Stomach (tissue), 8 donors: ENCODE measurements at regions not wholly inside any gene's neighbourhood (a gene's known extent, or its start where the extent isn't known, plus 50 kb on each side); places are given as distances from the start of the nearest gene placed in this dataset.

Source experiments
- DNase-seq, 2 donors: peaks; one replicate each; pipeline versions ENCODE4 v3.0.0 to v3.0.0-alpha.2; 2013 to 2019
- H3K27ac ChIP-seq, 5 donors: fragments of 200-600 bp in 4 of 5; sonication (generic) in 4 of 5; one replicate each; pipeline ENCODE4 v1.5.1; 2013 to 2019; ENCODE audit warnings: mild to moderate bottlenecking in 1 of 5, moderate library complexity in 1 of 5
- H3K27me3 ChIP-seq, 3 donors: fragments of 200-600 bp; sonication (generic); one replicate each; pipeline ENCODE4 v1.5.1; 2017 to 2019; ENCODE audit warnings: mixed run types in 1 of 3
- H3K36me3 ChIP-seq, 4 donors: fragments of 200-600 bp; sonication (generic); 1 replicate in 3 of 4; 2 replicates in 1 of 4; pipeline ENCODE4 v1.5.1; 2016 to 2019
- H3K4me1 ChIP-seq, 4 donors: fragments of 200-600 bp; sonication (generic); one replicate each; pipeline ENCODE4 v1.5.1; 2016 to 2019
- H3K4me3 ChIP-seq, 4 donors: fragments of 200-600 bp; sonication (generic) in 3 of 4; one replicate each; pipeline ENCODE4 v1.5.1; 2016 to 2019; ENCODE audit warnings: mild to moderate bottlenecking in 1 of 4
- H3K9me3 ChIP-seq, 4 donors: fragments of 200-600 bp; sonication (generic); one replicate each; pipeline ENCODE4 v1.5.1; 2016 to 2019
- EP300 ChIP-seq: sonication (generic); formaldehyde crosslinking; IDR thresholded peaks from one replicate; pipeline ENCODE4 v1.6.1; 2017; ENCODE audit warnings: antibody characterized with exemption
- POLR2A ChIP-seq, 4 donors: fragments of 450-650 bp; IDR thresholded peaks; one replicate each; pipeline ENCODE4 v1.6.1; 2016; ENCODE audit warnings: antibody characterized with exemption in 4 of 4, control low read depth in 2 of 4, mild to moderate bottlenecking in 1 of 4, moderate library complexity in 1 of 4
- POLR2AphosphoS5 ChIP-seq, 3 donors: sonication (generic); formaldehyde crosslinking; IDR thresholded peaks; one replicate each; pipeline ENCODE4 v1.6.1; 2016; ENCODE audit warnings: antibody characterized with exemption in 3 of 3
- WGBS, 5 donors: extraction: QIAGEN DNeasy Blood & Tissue Kit in 3 of 5; methylation state at CpG; one replicate each; pipeline versions ENCODE4 v1.1.5 to v1.1.7; 2013 to 2018; 5-methylcytosine and 5-hydroxymethylcytosine counted together
- intact Hi-C: fragments of 100-400 bp; cut with DNase I; formaldehyde crosslinking; loops from one replicate; pipeline ENCODE4 v1.15.1; 2023; ENCODE audit warnings: low total_unique reads
- TF ChIP-seq, protein P1 (sequence below), 7 experiments: fragments of 450-650 bp in 4 of 7; fragments of 200-600 bp in 3 of 7; sonication (generic) in 3 of 7; IDR thresholded peaks; one replicate each; pipeline ENCODE4 v1.5.1; 2016 to 2019; ENCODE audit warnings: antibody characterized with exemption in 7 of 7, control low read depth in 2 of 7, mild to moderate bottlenecking in 1 of 7
- donor health status: healthy with polysubstance abuse.
- donor health status: Bipolar disorder and iron deficiency.
- donor health status: healthy.

GRCh38 chr3:66738625-66739365 is 238.0 kb upstream of the LRIG1 start:
- H3K27ac ChIP-seq = no peak overlapping the region
- 49 to 62% (median 56%) methylated on average over 7 of the region's 7 CpGs for WGBS, 5 donors

DNA sequence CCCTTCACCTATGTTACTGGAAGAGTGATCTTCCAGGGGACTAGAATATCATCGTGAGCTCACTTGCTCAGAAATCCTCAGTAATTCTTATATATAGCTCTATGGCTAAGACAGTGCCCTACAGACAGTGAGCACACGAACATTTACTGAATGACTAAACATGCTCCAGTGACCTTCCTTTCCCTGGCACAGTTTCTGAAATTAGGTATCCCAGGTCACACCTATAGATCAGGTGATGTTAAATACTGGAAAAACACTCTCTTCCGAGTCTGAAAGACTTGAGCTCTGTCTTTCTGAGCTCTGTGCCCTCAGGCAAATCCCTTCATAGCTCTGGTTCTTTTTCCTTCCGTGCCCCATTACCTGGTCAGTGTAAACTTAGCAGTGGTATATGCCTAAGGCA is 239.4 kb upstream of the LRIG1 start:
- intact Hi-C loops = no loop called here
- DNase-seq = no peak
- Histone ChIP-seq H3K36me3 (no peaks in the 10 kb centered on the region), H3K9me3 (no peaks in the 10 kb centered on the region), H3K4me3 (no peak overlapping the region), H3K27me3 (no peaks in the 10 kb centered on the region), H3K4me1 (peaks cover 0 to 22% (median 10%) of the 10 kb centered on the region in 4 donors), H3K27ac (no peak overlapping the region)
- TF ChIP-seq POLR2A (IDR thresholded peaks at IDR 0.05) (no peak), EP300 (no peak), POLR2AphosphoS5 (IDR thresholded peaks at IDR 0.05) (no peak)
- TF ChIP-seq, protein P1, sequence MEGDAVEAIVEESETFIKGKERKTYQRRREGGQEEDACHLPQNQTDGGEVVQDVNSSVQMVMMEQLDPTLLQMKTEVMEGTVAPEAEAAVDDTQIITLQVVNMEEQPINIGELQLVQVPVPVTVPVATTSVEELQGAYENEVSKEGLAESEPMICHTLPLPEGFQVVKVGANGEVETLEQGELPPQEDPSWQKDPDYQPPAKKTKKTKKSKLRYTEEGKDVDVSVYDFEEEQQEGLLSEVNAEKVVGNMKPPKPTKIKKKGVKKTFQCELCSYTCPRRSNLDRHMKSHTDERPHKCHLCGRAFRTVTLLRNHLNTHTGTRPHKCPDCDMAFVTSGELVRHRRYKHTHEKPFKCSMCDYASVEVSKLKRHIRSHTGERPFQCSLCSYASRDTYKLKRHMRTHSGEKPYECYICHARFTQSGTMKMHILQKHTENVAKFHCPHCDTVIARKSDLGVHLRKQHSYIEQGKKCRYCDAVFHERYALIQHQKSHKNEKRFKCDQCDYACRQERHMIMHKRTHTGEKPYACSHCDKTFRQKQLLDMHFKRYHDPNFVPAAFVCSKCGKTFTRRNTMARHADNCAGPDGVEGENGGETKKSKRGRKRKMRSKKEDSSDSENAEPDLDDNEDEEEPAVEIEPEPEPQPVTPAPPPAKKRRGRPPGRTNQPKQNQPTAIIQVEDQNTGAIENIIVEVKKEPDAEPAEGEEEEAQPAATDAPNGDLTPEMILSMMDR (IDR thresholded peaks at IDR 0.05) = no peak
- WGBS, 5 donors = 75 to 85% (median 82%) methylated on average over 4 of the region's 4 CpGs

More at GRCh38 chr3:66738625-66739365, 238.0 kb upstream of the LRIG1 start:
- H3K27me3 ChIP-seq = no peaks in the 10 kb centered on the region
- H3K36me3 ChIP-seq = no peaks in the 10 kb centered on the region
- peaks cover 0 to 22% (median 10%) of the 10 kb centered on the region in 4 donors for H3K4me1 ChIP-seq
- TF ChIP-seq POLR2AphosphoS5 (IDR thresholded peaks at IDR 0.05) (peak in 1 of 3 donors; percentile 14), POLR2A (IDR thresholded peaks at IDR 0.05) (no peak), EP300 (no peak)
- H3K9me3 ChIP-seq = no peaks in the 10 kb centered on the region
- H3K4me3 ChIP-seq = no peak overlapping the region
- peak in 1 of 2 donors; percentile 63 for DNase-seq
- intact Hi-C loops = no loop called here

- no peak overlapping the region for H3K4me3 ChIP-seq
- intact Hi-C loops = no loop called here
- TF ChIP-seq POLR2A (IDR thresholded peaks at IDR 0.05) = no peak
- TF ChIP-seq POLR2AphosphoS5 (IDR thresholded peaks at IDR 0.05) = no peak
- TF ChIP-seq EP300 = no peak
- TF ChIP-seq, protein P1 (IDR thresholded peaks at IDR 0.05) = no peak
- H3K27me3 ChIP-seq = no peaks in the 10 kb centered on the region
- 92 to 100% (median 96%) methylated on average over 1 of the region's 1 CpG for WGBS, 5 donors
- no peaks in the 10 kb centered on the region for H3K9me3 ChIP-seq
- no peaks in the 10 kb centered on the region for H3K36me3 ChIP-seq
- H3K27ac ChIP-seq = no peak overlapping the region
- H3K4me1 ChIP-seq = peaks cover 0 to 10% (median 3%) of the 10 kb centered on the region in 4 donors
- no peak for DNase-seq
Measured at GRCh38 chr3:66744521-66744920, 243.7 kb upstream of the LRIG1 start.

- WGBS, 5 donors = 91 to 96% (median 95%) methylated on average over 2 of the region's 2 CpGs
- H3K36me3 ChIP-seq = no peaks in the 10 kb centered on the region
- intact Hi-C loops = no loop called here
- H3K4me1 ChIP-seq = peaks cover 0 to 10% (median 3%) of the 10 kb centered on the region in 4 donors
- H3K9me3 ChIP-seq = no peaks in the 10 kb centered on the region
- no peaks in the 10 kb centered on the region for H3K27me3 ChIP-seq
- TF ChIP-seq, protein P1 (IDR thresholded peaks at IDR 0.05) = no peak
- no peak for TF ChIP-seq EP300
- TF ChIP-seq POLR2A (IDR thresholded peaks at IDR 0.05) = no peak
- no peak for TF ChIP-seq POLR2AphosphoS5 (IDR thresholded peaks at IDR 0.05)
- no peak overlapping the region for H3K4me3 ChIP-seq
- no peak overlapping the region for H3K27ac ChIP-seq
- no peak for DNase-seq
Measured at GRCh38 chr3:66744986-66745385, 244.2 kb upstream of the LRIG1 start.

- DNase-seq = no peak
- TF ChIP-seq POLR2AphosphoS5 (IDR thresholded peaks at IDR 0.05) (no peak), POLR2A (IDR thresholded peaks at IDR 0.05) (no peak), EP300 (no peak)
- TF ChIP-seq, protein P1 (IDR thresholded peaks at IDR 0.05) = no peak
- 72 to 85% (median 78%) methylated on average over 6 of the region's 6 CpGs for WGBS, 5 donors
- no peak overlapping the region for H3K27ac ChIP-seq
- H3K36me3 ChIP-seq = no peaks in the 10 kb centered on the region
- H3K4me1 ChIP-seq = peaks cover 0 to 30% (median 14%) of the 10 kb centered on the region in 4 donors
- no peaks in the 10 kb centered on the region for H3K9me3 ChIP-seq
- no peaks in the 10 kb centered on the region for H3K27me3 ChIP-seq
- intact Hi-C loops = no loop called here
- H3K4me3 ChIP-seq = no peak overlapping the region
Measured at GRCh38 chr3:66747261-66747660, 246.4 kb upstream of the LRIG1 start.
